Smooth muscle cell (in vitro differentiated cells): ENCODE measurements at regions not wholly inside any gene's neighbourhood (a gene's known extent, or its start where the extent isn't known, plus 50 kb on each side); places are given as distances from the start of the nearest gene placed in this dataset.
A peak's percentile ranks its signal among the peaks of the same experiment; 100 is the strongest.

Source experiments
- DNase-seq: peaks from one replicate; lab custom pipeline; 2025; ENCODE audit not compliant: unreplicated experiment; lab: John Stamatoyannopoulos, UW
- H2AFZ ChIP-seq: fragments of 200-600 bp; sonication (generic); 2 replicates; pipeline ENCODE4 v1.6.0; 2016; ENCODE audit warnings: antibody characterized with exemption, low read depth, mild to moderate bottlenecking
- H3F3A ChIP-seq: fragments of 200-600 bp; sonication (generic); 2 replicates; pipeline ENCODE4 v1.6.0; 2017; ENCODE audit warnings: antibody characterized with exemption, low read depth
- H3K27ac ChIP-seq: fragments of 200-600 bp; sonication (generic); 2 replicates; pipeline ENCODE4 v1.5.1; 2016; ENCODE audit warnings: low read depth, mild to moderate bottlenecking
- H3K27me3 ChIP-seq: fragments of 200-600 bp; sonication (generic); 2 replicates; pipeline ENCODE4 v1.6.1; 2016; ENCODE audit warnings: low read depth, mild to moderate bottlenecking
- H3K36me3 ChIP-seq: fragments of 200-600 bp; sonication (generic); 2 replicates; pipeline ENCODE4 v1.5.1; 2016; ENCODE audit warnings: low read depth
- H3K4me1 ChIP-seq: fragments of 200-600 bp; sonication (generic); 2 replicates; pipeline ENCODE4 v1.5.1; 2016; ENCODE audit warnings: low read depth
- H3K4me2 ChIP-seq: fragments of 200-600 bp; sonication (generic); 2 replicates; pipeline ENCODE4 v1.6.0; 2016; ENCODE audit warnings: mild to moderate bottlenecking
- H3K4me3 ChIP-seq: fragments of 200-600 bp; sonication (generic); 2 replicates; pipeline ENCODE4 v1.5.1; 2016; ENCODE audit warnings: mild to moderate bottlenecking
- H3K79me2 ChIP-seq: fragments of 200-600 bp; sonication (generic); 2 replicates; pipeline ENCODE4 v1.6.0; 2016; ENCODE audit warnings: low read depth, mild to moderate bottlenecking
- H3K9ac ChIP-seq: fragments of 200-600 bp; sonication (generic); 2 replicates; pipeline ENCODE4 v1.6.0; 2016; ENCODE audit warnings: low read depth
- H3K9me3 ChIP-seq: fragments of 200-600 bp; sonication (generic); replicated peaks from 2 replicates; pipeline ENCODE4 v1.5.1; 2016; ENCODE audit warnings: low read depth
- H4K20me1 ChIP-seq: fragments of 200-600 bp; sonication (generic); 2 replicates; pipeline ENCODE4 v1.6.0; 2016; ENCODE audit warnings: low read depth
- WGBS: methylation state at CpG from one replicate; pipeline ENCODE4 v1.1.7; 2016; ENCODE audit warnings: low lambda C conversion rate; 5-methylcytosine and 5-hydroxymethylcytosine counted together
- TF ChIP-seq, protein P1 (sequence below): fragments of 200-600 bp; sonication (generic); IDR thresholded peaks from 2 replicates; pipeline ENCODE4 v1.5.1; 2017; ENCODE audit warnings: borderline replicate concordance, mild to moderate bottlenecking, antibody characterized with exemption; ENCODE audit not compliant: insufficient read depth, poor library complexity, severe bottlenecking

DNA sequence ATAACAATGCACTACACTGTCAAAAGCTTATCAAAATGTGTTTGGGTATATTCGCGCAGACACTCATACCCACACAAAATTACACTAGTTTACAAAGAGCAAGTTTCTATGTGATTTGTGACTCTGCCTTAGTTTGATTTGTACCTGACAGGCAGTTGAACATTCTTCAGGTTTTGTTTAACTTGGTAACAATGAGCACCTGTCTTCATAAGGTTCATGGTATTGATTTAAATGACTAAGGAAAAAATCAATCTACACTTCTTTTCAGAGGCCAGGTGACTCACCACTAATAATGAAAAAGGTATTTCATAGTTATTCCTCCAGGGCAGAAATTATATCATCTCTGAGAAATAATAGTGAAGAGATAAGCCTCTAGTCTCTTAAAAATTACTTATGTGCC, 1114.6 kb upstream of the AGA start:
- TF ChIP-seq, protein P1, sequence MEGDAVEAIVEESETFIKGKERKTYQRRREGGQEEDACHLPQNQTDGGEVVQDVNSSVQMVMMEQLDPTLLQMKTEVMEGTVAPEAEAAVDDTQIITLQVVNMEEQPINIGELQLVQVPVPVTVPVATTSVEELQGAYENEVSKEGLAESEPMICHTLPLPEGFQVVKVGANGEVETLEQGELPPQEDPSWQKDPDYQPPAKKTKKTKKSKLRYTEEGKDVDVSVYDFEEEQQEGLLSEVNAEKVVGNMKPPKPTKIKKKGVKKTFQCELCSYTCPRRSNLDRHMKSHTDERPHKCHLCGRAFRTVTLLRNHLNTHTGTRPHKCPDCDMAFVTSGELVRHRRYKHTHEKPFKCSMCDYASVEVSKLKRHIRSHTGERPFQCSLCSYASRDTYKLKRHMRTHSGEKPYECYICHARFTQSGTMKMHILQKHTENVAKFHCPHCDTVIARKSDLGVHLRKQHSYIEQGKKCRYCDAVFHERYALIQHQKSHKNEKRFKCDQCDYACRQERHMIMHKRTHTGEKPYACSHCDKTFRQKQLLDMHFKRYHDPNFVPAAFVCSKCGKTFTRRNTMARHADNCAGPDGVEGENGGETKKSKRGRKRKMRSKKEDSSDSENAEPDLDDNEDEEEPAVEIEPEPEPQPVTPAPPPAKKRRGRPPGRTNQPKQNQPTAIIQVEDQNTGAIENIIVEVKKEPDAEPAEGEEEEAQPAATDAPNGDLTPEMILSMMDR: no peak
- Histone ChIP-seq H3K79me2 (no peaks in the 10 kb centered on the region), H3K36me3 (no peaks in the 10 kb centered on the region), H3K4me2 (no peak overlapping the region), H3K9ac (no peak overlapping the region), H3K9me3 (no peaks in the 10 kb centered on the region), H2AFZ (no peak overlapping the region), H4K20me1 (no peaks in the 10 kb centered on the region), H3F3A (no peaks in the 10 kb centered on the region), H3K4me3 (no peak overlapping the region), H3K27me3 (no peaks in the 10 kb centered on the region), H3K4me1 (no peaks in the 10 kb centered on the region), H3K27ac (no peak overlapping the region)
- WGBS: 74% methylated on average over 2 of the region's 2 CpGs
- no peak for DNase-seq

DNA sequence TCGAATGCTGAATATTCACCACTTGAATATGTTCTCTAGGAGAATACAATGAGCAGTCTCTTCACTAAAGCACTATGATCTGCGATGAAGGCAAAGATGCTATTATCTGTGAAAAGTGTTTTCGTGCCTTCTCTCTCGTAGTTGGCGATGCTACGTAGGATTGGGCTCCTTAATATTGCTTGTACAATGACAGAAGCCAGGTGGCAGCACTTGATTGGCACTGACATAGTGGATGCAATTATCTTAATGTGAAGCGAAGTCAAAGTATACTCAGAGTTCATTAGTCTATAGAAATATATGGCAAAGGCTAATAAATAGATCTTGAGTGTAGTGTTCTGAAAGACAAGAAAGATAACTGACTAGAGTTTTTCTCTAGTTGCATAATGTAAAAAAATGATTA, 1135.7 kb upstream of the AGA start:
- Histone ChIP-seq H2AFZ (no peak overlapping the region), H3F3A (no peaks in the 10 kb centered on the region), H3K27ac (no peak overlapping the region), H3K4me2 (no peak overlapping the region), H3K4me1 (no peaks in the 10 kb centered on the region), H3K79me2 (no peaks in the 10 kb centered on the region), H3K27me3 (no peaks in the 10 kb centered on the region), H3K36me3 (no peaks in the 10 kb centered on the region), H3K9ac (no peak overlapping the region), H3K9me3 (no peaks in the 10 kb centered on the region), H4K20me1 (no peaks in the 10 kb centered on the region), H3K4me3 (no peak overlapping the region)
- 84% methylated on average over 7 of the region's 7 CpGs for WGBS
- TF ChIP-seq, protein P1: peak; percentile 14
- DNase-seq: no peak

GRCh38 chr4:178595500-178596138, 1153.4 kb upstream of the AGA start:
- Histone ChIP-seq H3K36me3 (no peaks in the 10 kb centered on the region), H3K27ac (no peak overlapping the region), H4K20me1 (no peaks in the 10 kb centered on the region), H3F3A (no peaks in the 10 kb centered on the region), H3K27me3 (no peaks in the 10 kb centered on the region), H3K9ac (no peak overlapping the region), H3K4me1 (no peaks in the 10 kb centered on the region), H3K79me2 (no peaks in the 10 kb centered on the region), H3K4me2 (no peak overlapping the region), H3K4me3 (no peak overlapping the region), H2AFZ (no peak overlapping the region), H3K9me3 (no peaks in the 10 kb centered on the region)
- no peak for DNase-seq
- 74% methylated on average over 6 of the region's 6 CpGs for WGBS
- TF ChIP-seq, protein P1: no peak

- TF ChIP-seq, protein P1: no peak
- H3K4me2 ChIP-seq: no peak overlapping the region
- no peak for DNase-seq
- H3K27me3 ChIP-seq: no peaks in the 10 kb centered on the region
- H3K27ac ChIP-seq: no peak overlapping the region
- no peaks in the 10 kb centered on the region for H3F3A ChIP-seq
- H3K9ac ChIP-seq: no peak overlapping the region
- H2AFZ ChIP-seq: no peak overlapping the region
- no peaks in the 10 kb centered on the region for H3K79me2 ChIP-seq
- no peaks in the 10 kb centered on the region for H4K20me1 ChIP-seq
- H3K36me3 ChIP-seq: no peaks in the 10 kb centered on the region
- no peaks in the 10 kb centered on the region for H3K9me3 ChIP-seq
- H3K4me3 ChIP-seq: no peak overlapping the region
- no peaks in the 10 kb centered on the region for H3K4me1 ChIP-seq
- 85% methylated on average over 1 of the region's 1 CpG for WGBS
Measured at GRCh38 chr4:178598672-178599071, 1156.4 kb upstream of the AGA start.
